CD8-positive, alpha-beta memory T cell (primary cell): ENCODE measurements at regions not wholly inside any gene's neighbourhood (a gene's known extent, or its start where the extent isn't known, plus 50 kb on each side); places are given as distances from the start of the nearest gene placed in this dataset.

Experiments used
- CTCF ChIA-PET: fragments of 350-600 bp; sonication (Branson Sonifier 250); formaldehyde crosslinking; loops from one replicate; lab custom pipeline; 2021; ENCODE audit warnings: antibody characterized with exemption; lab: Charles Lee
- POLR2A ChIA-PET: fragments of 350-600 bp; sonication (Branson Sonifier 250); formaldehyde crosslinking; loops from one replicate; lab custom pipeline; 2021; ENCODE audit warnings: antibody characterized with exemption; lab: Charles Lee
- DNase-seq, 5 donors: peaks; one replicate each; pipeline versions ENCODE4 v3.0.0 to v3.0.0-alpha.2; 2020 to 2022; ENCODE audit warnings: mixed read lengths in 1 of 5
- H3K27ac ChIP-seq: one replicate; pipeline ENCODE4 v1.7.0; 2013; ENCODE audit warnings: low read depth, mild to moderate bottlenecking, low read length, moderate library complexity
- H3K27me3 ChIP-seq: 2 replicates; pipeline ENCODE4 v1.7.0; 2013; ENCODE audit warnings: low read length, mild to moderate bottlenecking; ENCODE audit not compliant: insufficient read depth, poor library complexity, severe bottlenecking
- H3K36me3 ChIP-seq: 2 replicates; pipeline ENCODE4 v1.7.0; 2013; ENCODE audit warnings: mild to moderate bottlenecking, low read length, moderate library complexity; ENCODE audit not compliant: insufficient read depth
- H3K4me1 ChIP-seq: 2 replicates; pipeline ENCODE4 v1.7.0; 2013; ENCODE audit warnings: mild to moderate bottlenecking, low read length, moderate library complexity; ENCODE audit not compliant: insufficient read depth
- H3K4me3 ChIP-seq: 2 replicates; pipeline ENCODE4 v1.7.0; 2013; ENCODE audit warnings: mild to moderate bottlenecking, low read length
- H3K9me3 ChIP-seq: 2 replicates; pipeline ENCODE4 v1.7.0; 2013; ENCODE audit warnings: mild to moderate bottlenecking, low read length
- H3K27ac Mint-ChIP-seq, 8 donors: one replicate each; pipeline ENCODE4 v1.8.0; 2020 to 2021; ENCODE audit warnings: mixed read lengths in 8 of 8, mild to moderate bottlenecking in 6 of 8, inconsistent platforms in 3 of 8, moderate library complexity in 3 of 8
- H3K27me3 Mint-ChIP-seq, 2 donors: one replicate each; pipeline ENCODE4 v1.8.0; 2020 to 2021; ENCODE audit warnings: mixed read lengths in 2 of 2, mild to moderate bottlenecking in 1 of 2, moderate library complexity in 1 of 2
- H3K36me3 Mint-ChIP-seq, 3 donors: one replicate each; pipeline ENCODE4 v1.8.0; 2020 to 2021; ENCODE audit warnings: mixed read lengths in 3 of 3, inconsistent platforms in 1 of 3, mild to moderate bottlenecking in 1 of 3
- H3K4me1 Mint-ChIP-seq, 3 donors: one replicate each; pipeline ENCODE4 v1.8.0; 2020 to 2021; ENCODE audit warnings: mixed read lengths in 3 of 3, inconsistent platforms in 1 of 3, mild to moderate bottlenecking in 1 of 3
- H3K4me3 Mint-ChIP-seq, 7 donors: one replicate each; pipeline ENCODE4 v1.8.0; 2020 to 2021; ENCODE audit warnings: mixed read lengths in 7 of 7, mild to moderate bottlenecking in 6 of 7, moderate library complexity in 4 of 7, inconsistent platforms in 2 of 7
- H3K9me3 Mint-ChIP-seq, 5 donors: one replicate each; pipeline ENCODE4 v1.8.0; 2020 to 2022; ENCODE audit warnings: mixed read lengths in 5 of 5, mild to moderate bottlenecking in 3 of 5, moderate library complexity in 2 of 5, inconsistent platforms in 1 of 5

GRCh38 chr2:234825616-234826015 lies 126.2 kb upstream of the SH3BP4 start:
- H3K36me3 ChIP-seq = no peaks in the 10 kb centered on the region
- Mint-ChIP-seq H3K9me3 (peaks cover 0 to 2% (median 0%) of the 10 kb centered on the region in 5 donors), H3K4me3 (no peak overlapping the region), H3K27ac (no peak overlapping the region), H3K27me3 (peaks cover 2 to 12% of the 10 kb centered on the region in 2 donors), H3K4me1 (no peaks in the 10 kb centered on the region), H3K36me3 (no peaks in the 10 kb centered on the region)
- POLR2A ChIA-PET = no interaction called here
- H3K4me3 ChIP-seq = no peak overlapping the region
- no peaks in the 10 kb centered on the region for H3K4me1 ChIP-seq
- DNase-seq = no peak
- no peaks in the 10 kb centered on the region for H3K27me3 ChIP-seq
- CTCF ChIA-PET = no interaction called here
- no peaks in the 10 kb centered on the region for H3K9me3 ChIP-seq
- no peak overlapping the region for H3K27ac ChIP-seq

GRCh38 chr2:234823877-234824376 lies 127.9 kb upstream of the SH3BP4 start:
- Histone ChIP-seq H3K27ac (no peak overlapping the region), H3K27me3 (no peaks in the 10 kb centered on the region), H3K4me3 (no peak overlapping the region), H3K4me1 (no peaks in the 10 kb centered on the region), H3K9me3 (no peaks in the 10 kb centered on the region), H3K36me3 (no peaks in the 10 kb centered on the region)
- H3K27me3 Mint-ChIP-seq = peaks cover 4 to 12% of the 10 kb centered on the region in 2 donors
- ChIA-PET CTCF (no interaction called here), POLR2A (no interaction called here)
- no peaks in the 10 kb centered on the region for H3K36me3 Mint-ChIP-seq
- peaks cover 0 to 2% (median 0%) of the 10 kb centered on the region in 5 donors for H3K9me3 Mint-ChIP-seq
- no peaks in the 10 kb centered on the region for H3K4me1 Mint-ChIP-seq
- no peak overlapping the region for H3K4me3 Mint-ChIP-seq
- no peak for DNase-seq
- no peak overlapping the region for H3K27ac Mint-ChIP-seq

GRCh38 chr2:234823196-234823876 lies 128.5 kb upstream of the SH3BP4 start:
- CTCF ChIA-PET = no interaction called here
- Mint-ChIP-seq H3K4me1 (no peaks in the 10 kb centered on the region), H3K27me3 (peaks cover 4 to 15% of the 10 kb centered on the region in 2 donors), H3K9me3 (peaks cover 0 to 2% (median 0%) of the 10 kb centered on the region in 5 donors), H3K36me3 (no peaks in the 10 kb centered on the region), H3K27ac (no peak overlapping the region), H3K4me3 (no peak overlapping the region)
- Histone ChIP-seq H3K4me1 (no peaks in the 10 kb centered on the region), H3K4me3 (no peak overlapping the region), H3K27me3 (no peaks in the 10 kb centered on the region), H3K27ac (no peak overlapping the region), H3K9me3 (no peaks in the 10 kb centered on the region), H3K36me3 (no peaks in the 10 kb centered on the region)
- DNase-seq = no peak
- POLR2A ChIA-PET = no interaction called here

- Mint-ChIP-seq H3K36me3 (no peaks in the 10 kb centered on the region), H3K27me3 (peaks cover 4 to 26% of the 10 kb centered on the region in 2 donors), H3K9me3 (peaks cover 0 to 2% (median 0%) of the 10 kb centered on the region in 5 donors), H3K4me1 (no peaks in the 10 kb centered on the region), H3K27ac (no peak overlapping the region), H3K4me3 (no peak overlapping the region)
- no peak overlapping the region for H3K27ac ChIP-seq
- H3K4me1 ChIP-seq = no peaks in the 10 kb centered on the region
- CTCF ChIA-PET = no interaction called here
- no peaks in the 10 kb centered on the region for H3K27me3 ChIP-seq
- DNase-seq = no peak
- no peak overlapping the region for H3K4me3 ChIP-seq
- POLR2A ChIA-PET = no interaction called here
- no peaks in the 10 kb centered on the region for H3K9me3 ChIP-seq
- no peaks in the 10 kb centered on the region for H3K36me3 ChIP-seq
Observed at GRCh38 chr2:234821946-234822475, 129.8 kb upstream of the SH3BP4 start.

GRCh38 chr2:234818937-234819336 lies 132.9 kb upstream of the SH3BP4 start:
- Histone ChIP-seq H3K4me3 (no peak overlapping the region), H3K27ac (no peak overlapping the region), H3K27me3 (no peaks in the 10 kb centered on the region), H3K9me3 (no peaks in the 10 kb centered on the region), H3K36me3 (no peaks in the 10 kb centered on the region), H3K4me1 (no peaks in the 10 kb centered on the region)
- Mint-ChIP-seq H3K4me1 (no peaks in the 10 kb centered on the region), H3K27ac (no peak overlapping the region), H3K9me3 (peaks cover 0 to 2% (median 0%) of the 10 kb centered on the region in 5 donors), H3K4me3 (no peak overlapping the region), H3K36me3 (no peaks in the 10 kb centered on the region), H3K27me3 (peaks cover 2 to 41% of the 10 kb centered on the region in 2 donors)
- CTCF ChIA-PET = no interaction called here
- no peak for DNase-seq
- POLR2A ChIA-PET = no interaction called here

- Histone ChIP-seq H3K4me1 (no peaks in the 10 kb centered on the region), H3K27ac (no peak overlapping the region), H3K36me3 (no peaks in the 10 kb centered on the region), H3K4me3 (no peak overlapping the region), H3K9me3 (no peaks in the 10 kb centered on the region), H3K27me3 (no peaks in the 10 kb centered on the region)
- Mint-ChIP-seq H3K4me1 (no peaks in the 10 kb centered on the region), H3K27me3 (peaks cover 2 to 55% of the 10 kb centered on the region in 2 donors), H3K4me3 (no peak overlapping the region), H3K27ac (no peak overlapping the region), H3K36me3 (no peaks in the 10 kb centered on the region), H3K9me3 (peaks cover 0 to 2% (median 0%) of the 10 kb centered on the region in 5 donors)
- no peak for DNase-seq
- POLR2A ChIA-PET = no interaction called here
- CTCF ChIA-PET = no interaction called here
Observed at GRCh38 chr2:234816491-234816890, 135.3 kb upstream of the SH3BP4 start.

- DNase-seq = no peak
- Histone ChIP-seq H3K27ac (no peak overlapping the region), H3K4me3 (no peak overlapping the region), H3K27me3 (no peaks in the 10 kb centered on the region), H3K9me3 (no peaks in the 10 kb centered on the region), H3K36me3 (no peaks in the 10 kb centered on the region), H3K4me1 (no peaks in the 10 kb centered on the region)
- Mint-ChIP-seq H3K36me3 (no peaks in the 10 kb centered on the region), H3K27ac (no peak overlapping the region), H3K4me1 (no peaks in the 10 kb centered on the region), H3K27me3 (peaks cover 2 to 55% of the 10 kb centered on the region in 2 donors), H3K4me3 (no peak overlapping the region), H3K9me3 (peaks cover 0 to 2% (median 0%) of the 10 kb centered on the region in 5 donors)
- POLR2A ChIA-PET = no interaction called here
- CTCF ChIA-PET = no interaction called here
Observed at GRCh38 chr2:234816056-234816455, 135.8 kb upstream of the SH3BP4 start.

GRCh38 chr2:234814374-234814773 lies 137.4 kb upstream of the SH3BP4 start:
- Histone ChIP-seq H3K9me3 (no peaks in the 10 kb centered on the region), H3K36me3 (no peaks in the 10 kb centered on the region), H3K4me1 (no peaks in the 10 kb centered on the region), H3K27me3 (no peaks in the 10 kb centered on the region), H3K4me3 (no peak overlapping the region), H3K27ac (no peak overlapping the region)
- H3K9me3 Mint-ChIP-seq = peaks cover 0 to 2% (median 0%) of the 10 kb centered on the region in 5 donors
- no peaks in the 10 kb centered on the region for H3K4me1 Mint-ChIP-seq
- ChIA-PET POLR2A (no interaction called here), CTCF (no interaction called here)
- no peak overlapping the region for H3K27ac Mint-ChIP-seq
- no peak for DNase-seq
- H3K4me3 Mint-ChIP-seq = no peak overlapping the region
- H3K36me3 Mint-ChIP-seq = no peaks in the 10 kb centered on the region
- H3K27me3 Mint-ChIP-seq = peaks cover 0 to 62% of the 10 kb centered on the region in 2 donors
